WTC11 (cell line): ENCODE measurements at regions not wholly inside any gene's neighbourhood (a gene's known extent, or its start where the extent isn't known, plus 50 kb on each side); places are given as distances from the start of the nearest gene placed in this dataset.
A peak's percentile ranks its signal among the peaks of the same experiment; 100 is the strongest.

ENCODE experiments used
- ATAC-seq: fragments of 200-7000 bp; cut with Tn5 transposase; 2 replicates; pipeline ENCODE4 v1.10.0; 2021; ENCODE audit warnings: mild to moderate bottlenecking, moderate library complexity
- CTCF ChIA-PET: fragments of 300-600 bp; sonication (Branson Sonifier 250); formaldehyde crosslinking; loops from one replicate; lab custom pipeline; 2021; ENCODE audit warnings: antibody characterized with exemption; lab: Charles Lee
- POLR2A ChIA-PET: fragments of 350-600 bp; sonication (Branson Sonifier 250); formaldehyde crosslinking; loops from one replicate; lab custom pipeline; 2021; ENCODE audit warnings: antibody characterized with exemption; lab: Charles Lee
- DNase-seq: peaks from one replicate; pipeline ENCODE4 v3.0.0; 2021; ENCODE audit warnings: low spot score
- H3K27ac Mint-ChIP-seq: 2 replicates; pipeline ENCODE4 v1.8.0; 2021; ENCODE audit warnings: mixed read lengths
- H3K27me3 Mint-ChIP-seq: 2 replicates; pipeline ENCODE4 v1.8.0; 2021; ENCODE audit warnings: low read depth, mild to moderate bottlenecking, moderate library complexity, mixed read lengths
- H3K36me3 Mint-ChIP-seq: 2 replicates; pipeline ENCODE4 v1.8.0; 2021; ENCODE audit warnings: mixed read lengths
- H3K4me1 Mint-ChIP-seq: 2 replicates; pipeline ENCODE4 v1.8.0; 2022; ENCODE audit warnings: mixed read lengths
- H3K4me3 Mint-ChIP-seq: 2 replicates; pipeline ENCODE4 v1.8.0; 2021; ENCODE audit warnings: mild to moderate bottlenecking, moderate library complexity, mixed read lengths
- H3K9me3 Mint-ChIP-seq: 2 replicates; pipeline ENCODE4 v1.8.0; 2021; ENCODE audit warnings: mixed read lengths
- ATF1 ChIP-seq: sonication (generic); formaldehyde crosslinking; IDR thresholded peaks from 2 replicates; pipeline ENCODE4 v1.8.1; 2023; ENCODE audit warnings: mild to moderate bottlenecking, moderate library complexity, missing genetic modification reagents
- CDX4 ChIP-seq: fragments of 250-450 bp; sonication (Bioruptor Pico); IDR thresholded peaks from 2 replicates; pipeline ENCODE4 v1.9.0; 2021; ENCODE audit warnings: moderate library complexity, mild to moderate bottlenecking, inconsistent platforms, borderline replicate concordance
- CREB1 ChIP-seq: sonication (generic); formaldehyde crosslinking; IDR thresholded peaks from 2 replicates; pipeline ENCODE4 v1.8.0; 2023; ENCODE audit warnings: mild to moderate bottlenecking, missing genetic modification reagents
- CREM ChIP-seq: sonication (generic); formaldehyde crosslinking; IDR thresholded peaks from 2 replicates; pipeline ENCODE4 v1.8.1; 2022; ENCODE audit warnings: mild to moderate bottlenecking, missing genetic modification reagents, moderate library complexity
- ELF4 ChIP-seq: sonication (generic); formaldehyde crosslinking; IDR thresholded peaks from 2 replicates; pipeline ENCODE4 v1.8.1; 2022; ENCODE audit warnings: low read depth, mild to moderate bottlenecking, moderate library complexity, missing genetic modification reagents
- ETV6 ChIP-seq: sonication (generic); formaldehyde crosslinking; IDR thresholded peaks from 2 replicates; pipeline ENCODE4 v1.8.1; 2022; ENCODE audit warnings: mild to moderate bottlenecking, missing genetic modification reagents
- FOXJ3 ChIP-seq: sonication (generic); formaldehyde crosslinking; IDR thresholded peaks from 2 replicates; pipeline ENCODE4 v1.9.0; 2021; ENCODE audit warnings: missing genetic modification reagents, mild to moderate bottlenecking, borderline replicate concordance
- FOXP4 ChIP-seq: sonication (generic); formaldehyde crosslinking; IDR thresholded peaks from 2 replicates; pipeline ENCODE4 v1.8.0; 2022; ENCODE audit warnings: mild to moderate bottlenecking, missing genetic modification reagents
- GABPB1 ChIP-seq: sonication (generic); formaldehyde crosslinking; IDR thresholded peaks from 2 replicates; pipeline ENCODE4 v1.8.1; 2023; ENCODE audit warnings: mild to moderate bottlenecking, missing genetic modification reagents
- GRHL2 ChIP-seq: fragments of 250-450 bp; sonication (Bioruptor Pico); IDR thresholded peaks from 2 replicates; pipeline ENCODE4 v1.8.0; 2022; ENCODE audit warnings: mild to moderate bottlenecking, moderate library complexity; ENCODE audit not compliant: insufficient replicate concordance, severe bottlenecking
- GTF2I ChIP-seq: fragments of 250-450 bp; sonication (Bioruptor Pico); conservative IDR thresholded peaks from 2 replicates; pipeline ENCODE4 v1.4.0; 2021; ENCODE audit warnings: mild to moderate bottlenecking
- JUN ChIP-seq: sonication (generic); formaldehyde crosslinking; IDR thresholded peaks from 2 replicates; pipeline ENCODE4 v1.8.0; 2023; ENCODE audit warnings: mild to moderate bottlenecking, missing genetic modification reagents
- MAX ChIP-seq: sonication (generic); formaldehyde crosslinking; IDR thresholded peaks from 2 replicates; pipeline ENCODE4 v1.8.0; 2022; ENCODE audit warnings: mild to moderate bottlenecking, missing genetic modification reagents
- MXD4 ChIP-seq: fragments of 250-450 bp; sonication (Bioruptor Pico); IDR thresholded peaks from 2 replicates; pipeline ENCODE4 v1.8.0; 2021; ENCODE audit warnings: mild to moderate bottlenecking, moderate library complexity, borderline replicate concordance
- NFE2L1 ChIP-seq: sonication (generic); formaldehyde crosslinking; IDR thresholded peaks from 2 replicates; pipeline ENCODE4 v1.8.1; 2023; ENCODE audit warnings: missing genetic modification reagents
- NR2C2 ChIP-seq: sonication (generic); formaldehyde crosslinking; IDR thresholded peaks from 2 replicates; pipeline ENCODE4 v1.8.0; 2022; ENCODE audit warnings: mild to moderate bottlenecking, missing genetic modification reagents
- NR3C1 ChIP-seq: sonication (generic); formaldehyde crosslinking; conservative IDR thresholded peaks from 2 replicates; pipeline ENCODE4 v1.8.1; 2023; ENCODE audit warnings: low read depth, mild to moderate bottlenecking, missing genetic modification reagents
- RELA ChIP-seq: sonication (generic); formaldehyde crosslinking; IDR thresholded peaks from 2 replicates; pipeline ENCODE4 v1.8.1; 2022; ENCODE audit warnings: missing genetic modification reagents, mild to moderate bottlenecking, borderline replicate concordance
- TEAD1 ChIP-seq: sonication (generic); formaldehyde crosslinking; IDR thresholded peaks from 2 replicates; pipeline ENCODE4 v1.8.0; 2022; ENCODE audit warnings: mild to moderate bottlenecking, missing genetic modification reagents
- ZNF121 ChIP-seq: sonication (generic); formaldehyde crosslinking; IDR thresholded peaks from 2 replicates; pipeline ENCODE4 v1.8.0; 2023; ENCODE audit warnings: missing genetic modification reagents
- ZNF219 ChIP-seq: sonication (generic); formaldehyde crosslinking; IDR thresholded peaks from 2 replicates; pipeline ENCODE4 v1.8.0; 2023; ENCODE audit warnings: missing genetic modification reagents, mild to moderate bottlenecking, borderline replicate concordance
- ZNF423 ChIP-seq: fragments of 250-450 bp; sonication (Bioruptor Pico); IDR thresholded peaks from 2 replicates; pipeline ENCODE4 v2.1.2; 2022; ENCODE audit warnings: mild to moderate bottlenecking, moderate library complexity
- TF ChIP-seq, protein P1 (sequence below): sonication (generic); formaldehyde crosslinking; IDR thresholded peaks from 2 replicates; pipeline ENCODE4 v1.8.1; 2022; ENCODE audit warnings: mild to moderate bottlenecking, moderate library complexity, missing genetic modification reagents
- TF ChIP-seq, protein P2 (sequence below): sonication (generic); formaldehyde crosslinking; IDR thresholded peaks from 2 replicates; pipeline ENCODE4 v1.8.0; 2022; ENCODE audit warnings: missing genetic modification reagents
- TF ChIP-seq, protein P3 (sequence below): sonication (generic); formaldehyde crosslinking; IDR thresholded peaks from 2 replicates; pipeline ENCODE4 v1.8.0; 2023; ENCODE audit warnings: missing genetic modification reagents
- TF ChIP-seq, protein P4 (sequence below): sonication (generic); formaldehyde crosslinking; IDR thresholded peaks from 2 replicates; pipeline ENCODE4 v1.8.1; 2022; ENCODE audit warnings: mild to moderate bottlenecking, missing genetic modification reagents, moderate library complexity, borderline replicate concordance

DNA sequence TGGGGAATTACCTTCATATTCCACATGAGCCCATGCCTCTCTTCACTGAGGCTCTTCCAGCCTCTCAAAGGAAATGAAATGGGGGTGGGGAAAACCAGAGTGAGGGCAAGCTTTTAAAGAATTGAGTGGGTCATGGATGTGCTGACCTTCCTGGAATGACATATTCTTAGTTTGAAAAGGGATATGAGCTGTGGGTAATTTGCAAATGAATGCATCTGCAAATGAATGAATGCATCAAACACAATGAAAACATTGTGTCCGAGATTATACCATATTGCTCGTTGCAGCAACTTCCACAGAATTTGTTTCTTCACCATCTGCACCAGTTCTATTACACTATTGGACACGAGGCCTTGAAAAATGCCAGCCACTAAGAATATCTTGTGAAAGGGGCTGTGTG, 198.6 kb upstream of the CDH6 start:
- ATAC-seq: no peak
- no peak for TF ChIP-seq CREB1 (CRISPR knock-in tag)
- no peak for TF ChIP-seq CDX4 (CRISPR knock-in tag)
- no peak for TF ChIP-seq FOXP4
- no peak for TF ChIP-seq ELF4 (CRISPR knock-in tag)
- TF ChIP-seq NR3C1 (CRISPR knock-in tag): no peak
- no peak for TF ChIP-seq ZNF121
- TF ChIP-seq, protein P1, sequence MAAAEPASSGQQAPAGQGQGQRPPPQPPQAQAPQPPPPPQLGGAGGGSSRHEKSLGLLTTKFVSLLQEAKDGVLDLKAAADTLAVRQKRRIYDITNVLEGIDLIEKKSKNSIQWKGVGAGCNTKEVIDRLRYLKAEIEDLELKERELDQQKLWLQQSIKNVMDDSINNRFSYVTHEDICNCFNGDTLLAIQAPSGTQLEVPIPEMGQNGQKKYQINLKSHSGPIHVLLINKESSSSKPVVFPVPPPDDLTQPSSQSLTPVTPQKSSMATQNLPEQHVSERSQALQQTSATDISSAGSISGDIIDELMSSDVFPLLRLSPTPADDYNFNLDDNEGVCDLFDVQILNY (CRISPR knock-in tag): no peak
- no peak for TF ChIP-seq MXD4
- no peak for TF ChIP-seq ZNF423 (CRISPR knock-in tag)
- no peak for TF ChIP-seq CREM
- TF ChIP-seq, protein P2, sequence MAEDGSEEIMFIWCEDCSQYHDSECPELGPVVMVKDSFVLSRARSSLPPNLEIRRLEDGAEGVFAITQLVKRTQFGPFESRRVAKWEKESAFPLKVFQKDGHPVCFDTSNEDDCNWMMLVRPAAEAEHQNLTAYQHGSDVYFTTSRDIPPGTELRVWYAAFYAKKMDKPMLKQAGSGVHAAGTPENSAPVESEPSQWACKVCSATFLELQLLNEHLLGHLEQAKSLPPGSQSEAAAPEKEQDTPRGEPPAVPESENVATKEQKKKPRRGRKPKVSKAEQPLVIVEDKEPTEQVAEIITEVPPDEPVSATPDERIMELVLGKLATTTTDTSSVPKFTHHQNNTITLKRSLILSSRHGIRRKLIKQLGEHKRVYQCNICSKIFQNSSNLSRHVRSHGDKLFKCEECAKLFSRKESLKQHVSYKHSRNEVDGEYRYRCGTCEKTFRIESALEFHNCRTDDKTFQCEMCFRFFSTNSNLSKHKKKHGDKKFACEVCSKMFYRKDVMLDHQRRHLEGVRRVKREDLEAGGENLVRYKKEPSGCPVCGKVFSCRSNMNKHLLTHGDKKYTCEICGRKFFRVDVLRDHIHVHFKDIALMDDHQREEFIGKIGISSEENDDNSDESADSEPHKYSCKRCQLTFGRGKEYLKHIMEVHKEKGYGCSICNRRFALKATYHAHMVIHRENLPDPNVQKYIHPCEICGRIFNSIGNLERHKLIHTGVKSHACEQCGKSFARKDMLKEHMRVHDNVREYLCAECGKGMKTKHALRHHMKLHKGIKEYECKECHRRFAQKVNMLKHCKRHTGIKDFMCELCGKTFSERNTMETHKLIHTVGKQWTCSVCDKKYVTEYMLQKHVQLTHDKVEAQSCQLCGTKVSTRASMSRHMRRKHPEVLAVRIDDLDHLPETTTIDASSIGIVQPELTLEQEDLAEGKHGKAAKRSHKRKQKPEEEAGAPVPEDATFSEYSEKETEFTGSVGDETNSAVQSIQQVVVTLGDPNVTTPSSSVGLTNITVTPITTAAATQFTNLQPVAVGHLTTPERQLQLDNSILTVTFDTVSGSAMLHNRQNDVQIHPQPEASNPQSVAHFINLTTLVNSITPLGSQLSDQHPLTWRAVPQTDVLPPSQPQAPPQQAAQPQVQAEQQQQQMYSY (CRISPR knock-in tag): no peak
- no peak for TF ChIP-seq NFE2L1 (CRISPR knock-in tag)
- no peak for TF ChIP-seq MAX (CRISPR knock-in tag)
- TF ChIP-seq ETV6 (CRISPR knock-in tag): no peak
- TF ChIP-seq, protein P3, sequence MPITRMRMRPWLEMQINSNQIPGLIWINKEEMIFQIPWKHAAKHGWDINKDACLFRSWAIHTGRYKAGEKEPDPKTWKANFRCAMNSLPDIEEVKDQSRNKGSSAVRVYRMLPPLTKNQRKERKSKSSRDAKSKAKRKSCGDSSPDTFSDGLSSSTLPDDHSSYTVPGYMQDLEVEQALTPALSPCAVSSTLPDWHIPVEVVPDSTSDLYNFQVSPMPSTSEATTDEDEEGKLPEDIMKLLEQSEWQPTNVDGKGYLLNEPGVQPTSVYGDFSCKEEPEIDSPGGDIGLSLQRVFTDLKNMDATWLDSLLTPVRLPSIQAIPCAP (CRISPR knock-in tag): no peak
- TF ChIP-seq GRHL2 (CRISPR knock-in tag): no peak
- no peak for TF ChIP-seq GTF2I
- TF ChIP-seq JUN: no peak
- TF ChIP-seq TEAD1 (CRISPR knock-in tag): no peak
- TF ChIP-seq, all 79 proteins: peak for 0
- Mint-ChIP-seq H3K27ac (no peak overlapping the region), H3K4me1 (peaks cover 24% of the 10 kb centered on the region), H3K36me3 (peaks cover 2% of the 10 kb centered on the region; the same call in 1 of the 2 replicates), H3K4me3 (no peak overlapping the region), H3K9me3 (peaks cover 14% of the 10 kb centered on the region), H3K27me3 (no peaks in the 10 kb centered on the region)
- ChIA-PET POLR2A (no interaction called here), CTCF (no interaction called here)
- no peak for DNase-seq

DNA sequence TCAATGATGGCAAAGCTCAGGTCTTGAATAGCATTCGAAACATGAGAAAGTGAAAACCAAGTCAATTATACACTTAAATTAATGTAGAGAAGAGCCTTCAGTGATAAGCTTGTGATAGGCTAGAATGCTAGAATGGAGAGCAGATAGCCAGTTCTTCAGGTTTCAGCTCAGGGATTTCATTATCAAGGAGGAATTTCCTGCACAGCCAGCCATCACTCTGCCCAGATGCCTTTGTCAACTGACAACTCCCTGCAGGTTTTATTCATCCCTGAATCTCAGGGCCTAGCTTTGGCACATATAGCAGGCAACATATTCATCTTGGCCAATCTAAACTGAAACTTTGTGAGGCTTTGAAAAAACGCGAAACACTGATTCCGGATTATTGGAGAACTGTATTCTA, 199.3 kb upstream of the CDH6 start:
- CTCF ChIA-PET: interaction anchor here (0.9 kb wide), 1 partner anchor 276 kb away, joined by 4 read pairs; no protein-coding TSS in a partner anchor
- peaks cover 24% of the 10 kb centered on the region for H3K4me1 Mint-ChIP-seq
- DNase-seq (no peak), ATAC-seq (peak; percentile 63)
- no peak overlapping the region for H3K4me3 Mint-ChIP-seq
- H3K9me3 Mint-ChIP-seq: peaks cover 10% of the 10 kb centered on the region
- no peaks in the 10 kb centered on the region for H3K27me3 Mint-ChIP-seq
- no peaks in the 10 kb centered on the region; the same call in 1 of the 2 replicates for H3K36me3 Mint-ChIP-seq
- TF ChIP-seq RELA (CRISPR knock-in tag): no peak
- no peak for TF ChIP-seq CREM
- no peak for TF ChIP-seq ATF1 (CRISPR knock-in tag)
- no peak for TF ChIP-seq NR2C2 (CRISPR knock-in tag)
- TF ChIP-seq MXD4: no peak
- TF ChIP-seq, protein P4, sequence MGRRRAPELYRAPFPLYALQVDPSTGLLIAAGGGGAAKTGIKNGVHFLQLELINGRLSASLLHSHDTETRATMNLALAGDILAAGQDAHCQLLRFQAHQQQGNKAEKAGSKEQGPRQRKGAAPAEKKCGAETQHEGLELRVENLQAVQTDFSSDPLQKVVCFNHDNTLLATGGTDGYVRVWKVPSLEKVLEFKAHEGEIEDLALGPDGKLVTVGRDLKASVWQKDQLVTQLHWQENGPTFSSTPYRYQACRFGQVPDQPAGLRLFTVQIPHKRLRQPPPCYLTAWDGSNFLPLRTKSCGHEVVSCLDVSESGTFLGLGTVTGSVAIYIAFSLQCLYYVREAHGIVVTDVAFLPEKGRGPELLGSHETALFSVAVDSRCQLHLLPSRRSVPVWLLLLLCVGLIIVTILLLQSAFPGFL (CRISPR knock-in tag): no peak
- TF ChIP-seq FOXJ3 (CRISPR knock-in tag): no peak
- TF ChIP-seq GABPB1 (CRISPR knock-in tag): no peak
- no peak for TF ChIP-seq ZNF219
- POLR2A ChIA-PET: no interaction called here
- H3K27ac Mint-ChIP-seq: no peak overlapping the region
